Prostate gland (tissue), 2 donors: ENCODE measurements at regions not wholly inside any gene's neighbourhood (a gene's known extent, or its start where the extent isn't known, plus 50 kb on each side); places are given as distances from the start of the nearest gene placed in this dataset.

Experiments
- DNase-seq: peaks from one replicate; pipeline ENCODE4 v3.0.0-alpha.2; 2019; ENCODE audit warnings: low spot score
- H3K27ac ChIP-seq, 2 donors: fragments of 200-600 bp; sonication (generic); 2 replicates each; pipeline ENCODE4 v1.5.1; 2017 to 2019
- H3K27me3 ChIP-seq: fragments of 200-600 bp; sonication (generic); replicated peaks from 2 replicates; pipeline ENCODE4 v1.5.1; 2019; ENCODE audit not compliant: insufficient read depth
- H3K36me3 ChIP-seq, 2 donors: fragments of 200-600 bp; sonication (generic); 1 replicate in 1 of 2; 2 replicates in 1 of 2; pipeline versions ENCODE4 v1.5.1 to v1.8.1; 2017 to 2019
- H3K4me1 ChIP-seq: fragments of 200-600 bp; sonication (generic); replicated peaks from 2 replicates; pipeline ENCODE4 v1.5.1; 2019
- H3K4me3 ChIP-seq, 2 donors: fragments of 200-600 bp; sonication (generic); 2 replicates each; pipeline ENCODE4 v1.5.1; 2017 to 2019
- H3K9me3 ChIP-seq: fragments of 200-600 bp; sonication (generic); 2 replicates; pipeline ENCODE4 v1.5.1; 2017
- CTCF ChIP-seq, 4 experiments: fragments of 200-600 bp in 2 of 4; fragments of 450-650 bp in 2 of 4; sonication (generic) in 2 of 4; IDR thresholded peaks; 1 replicate in 3 of 4; 2 replicates in 1 of 4; pipeline ENCODE4 v1.5.1; 2016 to 2019; ENCODE audit warnings: antibody characterized with exemption in 4 of 4, mild to moderate bottlenecking in 2 of 4, moderate library complexity in 2 of 4
- POLR2A ChIP-seq: fragments of 450-650 bp; IDR thresholded peaks from one replicate; pipeline ENCODE4 v1.6.1; 2016; ENCODE audit warnings: antibody characterized with exemption, mild to moderate bottlenecking
- POLR2AphosphoS5 ChIP-seq: sonication (generic); formaldehyde crosslinking; IDR thresholded peaks from one replicate; pipeline ENCODE4 v1.6.1; 2017; ENCODE audit warnings: antibody characterized with exemption
- WGBS: methylation state at CpG from one replicate; pipeline ENCODE4 v1.1.5; 2018; 5-methylcytosine and 5-hydroxymethylcytosine counted together
- intact Hi-C: fragments of 100-400 bp; cut with DNase I; formaldehyde crosslinking; loops from one replicate; pipeline ENCODE4 v1.14.2; 2022

GRCh38 chr1:83787246-83787998 lies 211.5 kb downstream of the TTLL7 start:
- H3K27ac ChIP-seq, result no peak overlapping the region
- WGBS, result 61% methylated on average over 3 of the region's 3 CpGs
- intact Hi-C loops, result no loop called here
- no peaks in the 10 kb centered on the region for H3K36me3 ChIP-seq
- no peaks in the 10 kb centered on the region for H3K27me3 ChIP-seq
- no peak overlapping the region for H3K4me3 ChIP-seq
- no peaks in the 10 kb centered on the region for H3K4me1 ChIP-seq
- no peak for DNase-seq
- no peak for TF ChIP-seq POLR2AphosphoS5
- no peak for TF ChIP-seq POLR2A
- no peak for TF ChIP-seq CTCF (IDR thresholded peaks at IDR 0.05)
- H3K9me3 ChIP-seq, result no peaks in the 10 kb centered on the region

- H3K27me3 ChIP-seq, result no peaks in the 10 kb centered on the region
- TF ChIP-seq POLR2AphosphoS5 (no peak), POLR2A (no peak), CTCF (IDR thresholded peaks at IDR 0.05) (no peak)
- no peak for DNase-seq
- H3K4me3 ChIP-seq, result no peak overlapping the region
- no peaks in the 10 kb centered on the region for H3K36me3 ChIP-seq
- WGBS, result 93% methylated on average over 2 of the region's 2 CpGs
- intact Hi-C loops, result no loop called here
- no peak overlapping the region for H3K27ac ChIP-seq
- no peaks in the 10 kb centered on the region for H3K9me3 ChIP-seq
- H3K4me1 ChIP-seq, result no peaks in the 10 kb centered on the region
These were observed 217.3 kb downstream of the TTLL7 start for GRCh38 chr1:83781667-83782066.

- no peak overlapping the region for H3K27ac ChIP-seq
- no peak overlapping the region for H3K4me3 ChIP-seq
- intact Hi-C loops, result no loop called here
- H3K9me3 ChIP-seq, result no peaks in the 10 kb centered on the region
- TF ChIP-seq CTCF (IDR thresholded peaks at IDR 0.05) (no peak), POLR2A (no peak), POLR2AphosphoS5 (no peak)
- H3K4me1 ChIP-seq, result no peaks in the 10 kb centered on the region
- no peak for DNase-seq
- no peaks in the 10 kb centered on the region for H3K36me3 ChIP-seq
- no peaks in the 10 kb centered on the region for H3K27me3 ChIP-seq
These were observed 219.4 kb downstream of the TTLL7 start for GRCh38 chr1:83779565-83779964.

- Histone ChIP-seq H3K27me3 (no peaks in the 10 kb centered on the region), H3K9me3 (no peaks in the 10 kb centered on the region), H3K27ac (no peak overlapping the region), H3K4me3 (no peak overlapping the region), H3K4me1 (no peaks in the 10 kb centered on the region), H3K36me3 (no peaks in the 10 kb centered on the region)
- TF ChIP-seq POLR2AphosphoS5 (no peak), POLR2A (no peak), CTCF (IDR thresholded peaks at IDR 0.05) (no peak)
- 93% methylated on average over 4 of the region's 4 CpGs for WGBS
- intact Hi-C loops, result no loop called here
- DNase-seq, result no peak
These were observed 221.2 kb downstream of the TTLL7 start for GRCh38 chr1:83777758-83778101.

- WGBS, result 92% methylated on average over 7 of the region's 7 CpGs
- H3K9me3 ChIP-seq, result no peaks in the 10 kb centered on the region
- no peaks in the 10 kb centered on the region for H3K4me1 ChIP-seq
- H3K27ac ChIP-seq, result no peak overlapping the region
- no peak for DNase-seq
- TF ChIP-seq POLR2AphosphoS5, result no peak
- TF ChIP-seq CTCF (IDR thresholded peaks at IDR 0.05), result no peak
- TF ChIP-seq POLR2A, result no peak
- no peaks in the 10 kb centered on the region for H3K36me3 ChIP-seq
- intact Hi-C loops, result no loop called here
- H3K27me3 ChIP-seq, result no peaks in the 10 kb centered on the region
- no peak overlapping the region for H3K4me3 ChIP-seq
These were observed 221.8 kb downstream of the TTLL7 start for GRCh38 chr1:83776913-83777757.
